ENCODE measurements at regions not wholly inside any gene's neighbourhood (a gene's known extent, or its start where the extent isn't known, plus 50 kb on each side); places are given as distances from the start of the nearest gene placed in this dataset.
"Not testable (repeated sequence)": the region's sequence is repeated elsewhere in the genome, so short reads cannot be mapped to it uniquely, and the experiment has no call there.

- H3K36me3 ChIP-seq (ENCODE audit: control insufficient read depth in 2 of 3, insufficient read depth in 3 of 3, low read length in 3 of 3); H3K9ac ChIP-seq (ENCODE audit: low read length in 3 of 3); FAIRE-seq; H3K9me3 ChIP-seq (ENCODE audit: control insufficient read depth in 2 of 3, insufficient read depth in 1 of 3, low read length in 3 of 3); H3K27ac ChIP-seq (ENCODE audit: low read depth in 2 of 2, low read length in 2 of 2); H3K4me1 ChIP-seq (ENCODE audit: control insufficient read depth in 2 of 3, insufficient read depth in 2 of 3, low read depth in 1 of 3, low read length in 3 of 3); intact Hi-C loops (cut with DNase I); DNase-seq; H3K27me3 ChIP-seq (ENCODE audit: control insufficient read depth, insufficient read depth, low read length); H3K4me3 ChIP-seq (ENCODE audit: low read length in 3 of 3): not testable (repeated sequence)
These were observed 123.9 kb downstream of the MREG start for GRCh38 chr2:215889240-215889969.

GRCh38 chr2:215888680-215889079, 124.7 kb downstream of the MREG start:
- no peaks in the 10 kb centered on the region for H3K36me3 ChIP-seq (ENCODE audit: control insufficient read depth in 2 of 3, insufficient read depth in 3 of 3, low read length in 3 of 3)
- FAIRE-seq (no peak), DNase-seq (no peak)
- no peak overlapping the region for H3K9ac ChIP-seq (ENCODE audit: low read length in 3 of 3)
- H3K4me1 ChIP-seq (ENCODE audit: control insufficient read depth in 2 of 3, insufficient read depth in 2 of 3, low read depth in 1 of 3, low read length in 3 of 3) = no peaks in the 10 kb centered on the region
- no peak overlapping the region for H3K4me3 ChIP-seq (ENCODE audit: low read length in 3 of 3)
- H3K27ac ChIP-seq (ENCODE audit: low read depth in 2 of 2, low read length in 2 of 2) = no peak overlapping the region
- intact Hi-C loops (cut with DNase I) = no loop called here
- no peaks in the 10 kb centered on the region for H3K9me3 ChIP-seq (ENCODE audit: control insufficient read depth in 2 of 3, insufficient read depth in 1 of 3, low read length in 3 of 3)
- H3K27me3 ChIP-seq (ENCODE audit: control insufficient read depth, insufficient read depth, low read length) = no peaks in the 10 kb centered on the region
- TF ChIP-seq, protein P1, sequence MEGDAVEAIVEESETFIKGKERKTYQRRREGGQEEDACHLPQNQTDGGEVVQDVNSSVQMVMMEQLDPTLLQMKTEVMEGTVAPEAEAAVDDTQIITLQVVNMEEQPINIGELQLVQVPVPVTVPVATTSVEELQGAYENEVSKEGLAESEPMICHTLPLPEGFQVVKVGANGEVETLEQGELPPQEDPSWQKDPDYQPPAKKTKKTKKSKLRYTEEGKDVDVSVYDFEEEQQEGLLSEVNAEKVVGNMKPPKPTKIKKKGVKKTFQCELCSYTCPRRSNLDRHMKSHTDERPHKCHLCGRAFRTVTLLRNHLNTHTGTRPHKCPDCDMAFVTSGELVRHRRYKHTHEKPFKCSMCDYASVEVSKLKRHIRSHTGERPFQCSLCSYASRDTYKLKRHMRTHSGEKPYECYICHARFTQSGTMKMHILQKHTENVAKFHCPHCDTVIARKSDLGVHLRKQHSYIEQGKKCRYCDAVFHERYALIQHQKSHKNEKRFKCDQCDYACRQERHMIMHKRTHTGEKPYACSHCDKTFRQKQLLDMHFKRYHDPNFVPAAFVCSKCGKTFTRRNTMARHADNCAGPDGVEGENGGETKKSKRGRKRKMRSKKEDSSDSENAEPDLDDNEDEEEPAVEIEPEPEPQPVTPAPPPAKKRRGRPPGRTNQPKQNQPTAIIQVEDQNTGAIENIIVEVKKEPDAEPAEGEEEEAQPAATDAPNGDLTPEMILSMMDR (IDR thresholded peaks at IDR 0.05; ENCODE audit: borderline replicate concordance, extremely low read depth, insufficient read depth) = no peak

DNA sequence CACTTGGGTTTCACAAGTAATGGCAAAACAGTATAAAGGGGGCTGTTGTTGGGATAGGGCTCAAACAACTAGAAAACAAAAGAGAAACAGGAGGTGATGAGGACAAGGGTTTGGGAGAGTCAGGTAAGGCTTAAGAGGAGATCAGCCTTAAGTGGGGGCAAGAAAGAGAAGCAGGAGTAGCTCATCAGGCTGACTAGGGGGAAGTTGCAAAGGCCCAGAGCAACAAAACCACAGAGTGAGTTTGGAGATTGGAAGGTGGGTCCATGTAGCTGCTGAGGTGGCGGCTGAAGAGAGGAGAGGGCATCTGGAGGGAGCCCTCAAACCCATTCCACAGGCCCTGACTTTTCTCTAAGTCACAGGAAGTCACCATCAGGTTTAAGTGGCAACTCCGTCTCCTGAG, 126.0 kb downstream of the MREG start:
- no peak overlapping the region for H3K9ac ChIP-seq (ENCODE audit: low read length in 3 of 3)
- H3K4me1 ChIP-seq (ENCODE audit: control insufficient read depth in 2 of 3, insufficient read depth in 2 of 3, low read depth in 1 of 3, low read length in 3 of 3) = no peaks in the 10 kb centered on the region
- no peak overlapping the region for H3K27ac ChIP-seq (ENCODE audit: low read depth in 2 of 2, low read length in 2 of 2)
- DNase-seq (no peak), FAIRE-seq (no peak)
- no peak overlapping the region for H3K4me3 ChIP-seq (ENCODE audit: low read length in 3 of 3)
- H3K27me3 ChIP-seq (ENCODE audit: control insufficient read depth, insufficient read depth, low read length) = no peaks in the 10 kb centered on the region
- no peaks in the 10 kb centered on the region for H3K36me3 ChIP-seq (ENCODE audit: control insufficient read depth in 2 of 3, insufficient read depth in 3 of 3, low read length in 3 of 3)
- intact Hi-C loops (cut with DNase I) = no loop called here
- TF ChIP-seq, protein P1 (IDR thresholded peaks at IDR 0.05; ENCODE audit: borderline replicate concordance, extremely low read depth, insufficient read depth) = no peak
- no peaks in the 10 kb centered on the region for H3K9me3 ChIP-seq (ENCODE audit: control insufficient read depth in 2 of 3, insufficient read depth in 1 of 3, low read length in 3 of 3)

DNA sequence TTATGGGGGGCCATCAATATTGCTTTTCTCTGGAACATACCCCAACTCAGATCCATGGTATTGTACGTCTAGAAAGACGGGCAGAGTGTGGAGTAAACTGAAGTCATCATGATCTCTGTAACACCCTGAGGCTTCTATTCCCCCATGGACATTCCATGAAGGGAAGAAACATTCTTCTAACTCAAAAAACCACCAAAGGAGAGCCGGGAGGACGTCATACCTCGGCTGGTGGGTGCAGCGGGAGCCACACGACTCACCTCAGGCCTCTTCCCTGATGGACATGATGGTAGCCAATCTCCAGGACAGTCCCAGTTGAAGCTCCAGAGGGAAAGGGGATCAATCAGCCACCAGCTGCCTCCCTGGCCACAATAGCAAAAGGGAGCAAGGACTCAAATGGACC, 127.3 kb downstream of the MREG start:
- Histone ChIP-seq H3K27ac (ENCODE audit: low read depth in 2 of 2, low read length in 2 of 2) (no peak overlapping the region), H3K36me3 (ENCODE audit: control insufficient read depth in 2 of 3, insufficient read depth in 3 of 3, low read length in 3 of 3) (no peaks in the 10 kb centered on the region), H3K4me1 (ENCODE audit: control insufficient read depth in 2 of 3, insufficient read depth in 2 of 3, low read depth in 1 of 3, low read length in 3 of 3) (no peaks in the 10 kb centered on the region), H3K27me3 (ENCODE audit: control insufficient read depth, insufficient read depth, low read length) (no peaks in the 10 kb centered on the region), H3K9ac (ENCODE audit: low read length in 3 of 3) (no peak overlapping the region), H3K9me3 (ENCODE audit: control insufficient read depth in 2 of 3, insufficient read depth in 1 of 3, low read length in 3 of 3) (no peaks in the 10 kb centered on the region), H3K4me3 (ENCODE audit: low read length in 3 of 3) (no peak overlapping the region)
- TF ChIP-seq, protein P1 (IDR thresholded peaks at IDR 0.05; ENCODE audit: borderline replicate concordance, extremely low read depth, insufficient read depth) = no peak
- intact Hi-C loops (cut with DNase I) = no loop called here
- DNase-seq (no peak), FAIRE-seq (no peak)
